Loucy (cell line): ENCODE measurements at regions not wholly inside any gene's neighbourhood (a gene's known extent, or its start where the extent isn't known, plus 50 kb on each side); places are given as distances from the start of the nearest gene placed in this dataset.

Source experiments
- H2AFZ ChIP-seq: fragments of 200-600 bp; sonication (generic); 2 replicates; pipeline ENCODE4 v1.6.0; 2016; ENCODE audit warnings: antibody characterized with exemption, mild to moderate bottlenecking, low read length, moderate library complexity
- H3F3A ChIP-seq: fragments of 200-600 bp; 2 replicates; pipeline ENCODE4 v1.6.0; 2016; ENCODE audit warnings: antibody characterized with exemption, low read depth, mild to moderate bottlenecking
- H3K27me3 ChIP-seq: fragments of 200-600 bp; sonication (generic); 2 replicates; pipeline ENCODE4 v1.6.1; 2014; ENCODE audit warnings: low read length, mild to moderate bottlenecking; ENCODE audit not compliant: insufficient read depth, poor library complexity, severe bottlenecking
- H3K36me3 ChIP-seq: fragments of 200-600 bp; sonication (generic); 2 replicates; pipeline ENCODE4 v1.6.1; 2016; ENCODE audit warnings: low read length; ENCODE audit not compliant: insufficient read depth
- H3K4me1 ChIP-seq: fragments of 200-600 bp; sonication (generic); 2 replicates; pipeline ENCODE4 v1.5.1; 2014; ENCODE audit warnings: low read length, mild to moderate bottlenecking; ENCODE audit not compliant: insufficient read depth, poor library complexity, severe bottlenecking
- H3K4me2 ChIP-seq: fragments of 200-600 bp; sonication (generic); 2 replicates; pipeline ENCODE4 v1.6.0; 2014; ENCODE audit warnings: antibody characterized with exemption, low read length, low read depth, mild to moderate bottlenecking; ENCODE audit not compliant: poor library complexity, severe bottlenecking
- H3K4me3 ChIP-seq: fragments of 200-600 bp; sonication (generic); 2 replicates; pipeline ENCODE4 v1.5.1; 2014; ENCODE audit warnings: low read length, mild to moderate bottlenecking, mixed read lengths; ENCODE audit not compliant: poor library complexity, severe bottlenecking
- H3K79me2 ChIP-seq: fragments of 200-600 bp; sonication (generic); 2 replicates; pipeline ENCODE4 v1.6.1; 2014; ENCODE audit warnings: low read length; ENCODE audit not compliant: insufficient read depth
- H3K9ac ChIP-seq: fragments of 200-600 bp; sonication (generic); 2 replicates; pipeline ENCODE4 v1.6.0; 2014; ENCODE audit warnings: mild to moderate bottlenecking, low read depth, low read length, moderate library complexity; ENCODE audit not compliant: poor library complexity, severe bottlenecking
- H3K9me2 ChIP-seq: fragments of 200-600 bp; sonication (generic); replicated peaks from 2 replicates; pipeline ENCODE4 v1.6.1; 2016; ENCODE audit warnings: low read depth, low read length, mixed read lengths
- H3K9me3 ChIP-seq: fragments of 200-600 bp; sonication (generic); 2 replicates; pipeline ENCODE4 v1.6.1; 2014; ENCODE audit warnings: mild to moderate bottlenecking, antibody characterized with exemption, low read length, low read depth; ENCODE audit not compliant: insufficient read depth
- H4K20me1 ChIP-seq: fragments of 200-600 bp; sonication (generic); 2 replicates; pipeline ENCODE4 v1.6.0; 2014; ENCODE audit warnings: antibody characterized with exemption, low read length, mild to moderate bottlenecking; ENCODE audit not compliant: insufficient read depth, poor library complexity, severe bottlenecking
- CTCF ChIP-seq: fragments of 200-600 bp; sonication (generic); conservative IDR thresholded peaks from 2 replicates; pipeline ENCODE4 v1.5.1; 2014; ENCODE audit warnings: mild to moderate bottlenecking, antibody characterized with exemption, low read length
- EZH2phosphoT487 ChIP-seq: fragments of 200-600 bp; IDR thresholded peaks from 2 replicates; pipeline ENCODE4 v1.6.1; 2018; ENCODE audit warnings: antibody characterized with exemption, mild to moderate bottlenecking, moderate library complexity, borderline replicate concordance

GRCh38 chr6:19157486-19157885 lies 679.7 kb upstream of the ID4 start:
- Histone ChIP-seq H3K9me3 (no peaks in the 10 kb centered on the region), H3K27me3 (no peaks in the 10 kb centered on the region), H3K4me3 (no peak overlapping the region), H3K36me3 (no peaks in the 10 kb centered on the region), H3F3A (no peaks in the 10 kb centered on the region), H4K20me1 (no peaks in the 10 kb centered on the region), H3K79me2 (no peaks in the 10 kb centered on the region), H3K9ac (no peak overlapping the region), H2AFZ (no peak overlapping the region), H3K4me1 (no peaks in the 10 kb centered on the region), H3K9me2 (no peaks in the 10 kb centered on the region), H3K4me2 (no peak overlapping the region)
- TF ChIP-seq EZH2phosphoT487 (no peak), CTCF (no peak)

- no peaks in the 10 kb centered on the region for H3K27me3 ChIP-seq
- no peak overlapping the region for H3K4me3 ChIP-seq
- no peaks in the 10 kb centered on the region for H3K9me2 ChIP-seq
- no peaks in the 10 kb centered on the region for H3K79me2 ChIP-seq
- no peaks in the 10 kb centered on the region for H3F3A ChIP-seq
- no peaks in the 10 kb centered on the region for H3K9me3 ChIP-seq
- no peaks in the 10 kb centered on the region for H3K4me1 ChIP-seq
- no peak for TF ChIP-seq CTCF
- TF ChIP-seq EZH2phosphoT487: no peak
- H2AFZ ChIP-seq: no peak overlapping the region
- H3K9ac ChIP-seq: no peak overlapping the region
- no peaks in the 10 kb centered on the region for H4K20me1 ChIP-seq
- H3K4me2 ChIP-seq: no peak overlapping the region
- H3K36me3 ChIP-seq: no peaks in the 10 kb centered on the region
Observed at GRCh38 chr6:19158586-19158985, 678.6 kb upstream of the ID4 start.

- Histone ChIP-seq H3K4me1 (no peaks in the 10 kb centered on the region), H3F3A (no peaks in the 10 kb centered on the region), H2AFZ (no peak overlapping the region), H3K4me3 (no peak overlapping the region), H3K27me3 (no peaks in the 10 kb centered on the region), H3K9ac (no peak overlapping the region), H3K4me2 (no peak overlapping the region), H3K9me3 (no peaks in the 10 kb centered on the region), H4K20me1 (no peaks in the 10 kb centered on the region), H3K9me2 (no peaks in the 10 kb centered on the region), H3K36me3 (no peaks in the 10 kb centered on the region), H3K79me2 (no peaks in the 10 kb centered on the region)
- TF ChIP-seq CTCF (no peak), EZH2phosphoT487 (no peak)
Observed at GRCh38 chr6:19159089-19159488, 678.1 kb upstream of the ID4 start.
